Endothelial cell of umbilical vein (primary cell): ENCODE measurements at regions not wholly inside any gene's neighbourhood (a gene's known extent, or its start where the extent isn't known, plus 50 kb on each side); places are given as distances from the start of the nearest gene placed in this dataset.

Experiments used
- CTCF ChIP-seq, 2 donors: IDR thresholded peaks; 1 replicate in 1 of 2; 2 replicates in 1 of 2; pipeline ENCODE4 v1.5.1; 2011; ENCODE audit warnings: low read length in 2 of 2, mild to moderate bottlenecking in 2 of 2, moderate library complexity in 2 of 2, control low read depth in 1 of 2, inconsistent platforms in 1 of 2, low read depth in 1 of 2; ENCODE audit not compliant: insufficient read depth in 1 of 2; ENCODE audit errors: extremely low read depth in 1 of 2
- MAX ChIP-seq: IDR thresholded peaks from 2 replicates; pipeline ENCODE4 v1.6.1; 2011; ENCODE audit not compliant: insufficient read depth, insufficient read length
- POLR2AphosphoS5 ChIP-seq: IDR thresholded peaks from 2 replicates; pipeline ENCODE4 v1.6.1; 2012; ENCODE audit warnings: low read depth, mild to moderate bottlenecking, control low read depth, low read length, moderate library complexity; ENCODE audit not compliant: insufficient read depth

- TF ChIP-seq CTCF (IDR thresholded peaks at IDR 0.05; ENCODE audit: extremely low read depth in 1 of 2, insufficient read depth in 1 of 2, low read depth in 1 of 2, low read length in 2 of 2) (no peak), POLR2AphosphoS5 (no peak), MAX (no peak)
Observed at GRCh38 chr2:64362562-64363026, 91.4 kb upstream of the LGALSL start.
